ENCODE measurements at regions not wholly inside any gene's neighbourhood (a gene's known extent, or its start where the extent isn't known, plus 50 kb on each side); places are given as distances from the start of the nearest gene placed in this dataset.

DNA sequence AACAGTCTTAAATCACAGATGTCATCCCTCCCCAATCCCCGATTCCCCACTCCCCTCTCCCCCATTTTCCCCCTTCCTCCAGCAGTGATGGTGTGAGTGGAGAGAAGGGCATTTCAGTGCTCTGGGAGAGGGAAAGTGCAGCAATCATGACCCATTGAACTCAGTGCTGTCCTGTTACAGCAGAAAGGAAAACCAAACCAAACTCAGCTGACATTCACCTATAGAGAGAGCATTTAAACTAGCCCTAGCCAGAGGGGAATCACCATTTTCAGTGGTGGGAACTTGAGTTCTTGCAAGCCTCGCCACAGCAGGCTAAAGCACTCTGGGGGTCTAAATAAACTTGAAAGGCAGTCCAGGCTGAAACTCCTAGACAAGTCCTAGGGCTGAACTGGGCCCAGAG lies 129.9 kb upstream of the COL21A1 start:
- Mint-ChIP-seq H3K4me3 (no peak overlapping the region), H3K27me3 (no peaks in the 10 kb centered on the region), H3K4me1 (ENCODE audit: low read depth) (no peaks in the 10 kb centered on the region), H3K27ac (no peak overlapping the region), H3K36me3 (ENCODE audit: low read depth) (no peaks in the 10 kb centered on the region), H3K9me3 (no peaks in the 10 kb centered on the region)
- ChIA-PET CTCF (no interaction called here), POLR2A (no interaction called here)
- DNase-seq (no peak), ATAC-seq (no peak)
- no peak for TF ChIP-seq CTCF (IDR thresholded peaks at IDR 0.05)
- intact Hi-C loops (cut with micrococcal nuclease), result no loop called here

DNA sequence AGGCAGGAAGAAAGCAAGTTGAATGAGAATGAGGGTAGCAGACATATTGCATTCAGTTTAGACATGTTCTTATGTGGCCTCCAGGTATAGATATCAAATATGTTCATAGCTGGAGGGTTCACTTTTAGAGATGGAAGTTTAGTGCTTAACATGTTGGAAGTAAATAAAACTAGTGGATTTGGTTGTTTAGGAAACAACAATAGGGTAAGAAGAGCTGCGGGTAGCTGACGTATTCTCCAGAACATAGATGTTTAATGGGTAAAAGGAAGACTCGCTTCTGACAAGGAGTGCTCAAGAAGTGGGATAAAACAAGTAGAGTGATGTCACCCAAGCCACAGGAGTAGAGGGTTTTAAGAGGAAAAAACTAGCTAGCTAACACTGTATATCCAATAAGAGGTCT lies 128.4 kb upstream of the COL21A1 start:
- intact Hi-C loops (cut with micrococcal nuclease), result no loop called here
- Mint-ChIP-seq H3K27me3 (no peaks in the 10 kb centered on the region), H3K9me3 (no peaks in the 10 kb centered on the region), H3K36me3 (ENCODE audit: low read depth) (no peaks in the 10 kb centered on the region), H3K4me3 (no peak overlapping the region), H3K4me1 (ENCODE audit: low read depth) (peaks cover 4% of the 10 kb centered on the region), H3K27ac (no peak overlapping the region)
- CTCF ChIA-PET, result interaction anchor here (1.1 kb wide), 1 partner anchor 220 kb away, joined by 3 read pairs; no protein-coding TSS in a partner anchor
- TF ChIP-seq CTCF (IDR thresholded peaks at IDR 0.05), result no peak
- ATAC-seq (no peak), DNase-seq (no peak)
- POLR2A ChIA-PET, result no interaction called here

- ChIA-PET CTCF (interaction anchor here (1.1 kb wide), 1 partner anchor 220 kb away, joined by 3 read pairs; no protein-coding TSS in a partner anchor), POLR2A (no interaction called here)
- ATAC-seq (no peak), DNase-seq (no peak)
- no peak overlapping the region for H3K27ac Mint-ChIP-seq
- TF ChIP-seq CTCF (IDR thresholded peaks at IDR 0.05), result no peak
- H3K9me3 Mint-ChIP-seq, result no peaks in the 10 kb centered on the region
- intact Hi-C loops (cut with micrococcal nuclease), result no loop called here
- no peak overlapping the region for H3K4me3 Mint-ChIP-seq
- no peaks in the 10 kb centered on the region for H3K27me3 Mint-ChIP-seq
- H3K36me3 Mint-ChIP-seq (ENCODE audit: low read depth), result no peaks in the 10 kb centered on the region
- H3K4me1 Mint-ChIP-seq (ENCODE audit: low read depth), result peaks cover 7% of the 10 kb centered on the region
These were observed 127.5 kb upstream of the COL21A1 start for GRCh38 chr6:56374841-56375369.

DNA sequence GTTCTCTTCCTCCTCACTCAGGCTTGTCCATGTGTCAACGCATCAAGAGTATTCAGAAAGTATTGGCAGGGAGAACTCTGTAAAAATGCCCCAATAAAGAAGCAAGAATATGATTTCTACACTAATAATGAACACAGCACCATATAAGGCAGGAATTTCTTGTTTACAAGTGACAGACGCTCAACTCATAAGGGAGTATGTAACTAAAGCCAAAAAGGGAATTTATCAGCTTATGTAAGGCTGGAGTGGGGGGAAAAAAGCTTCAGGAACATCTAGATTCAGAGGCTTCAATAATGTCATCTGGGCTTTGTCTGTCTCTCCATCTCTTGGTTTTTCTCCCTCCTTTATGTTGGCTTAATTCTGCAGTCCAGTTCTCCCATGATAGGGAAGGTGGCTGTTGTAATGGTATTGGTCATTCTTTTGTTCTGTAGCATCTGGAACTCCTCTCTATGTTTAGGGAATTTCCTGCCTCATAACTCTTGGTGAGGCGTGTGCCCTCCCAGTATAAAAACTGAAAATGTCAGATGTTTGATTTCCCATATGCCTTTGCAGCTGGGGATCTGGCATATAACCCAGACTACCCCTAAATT lies 125.1 kb upstream of the COL21A1 start:
- H3K27ac Mint-ChIP-seq, result no peak overlapping the region
- CTCF ChIA-PET, result interaction anchor here (0.7 to 2.3 kb wide), 2 partner anchors 223 kb away, joined by 3 to 6 read pairs; no protein-coding TSS in a partner anchor

More for the DNA sequence above, 125.1 kb upstream of the COL21A1 start:
- ATAC-seq (no peak), DNase-seq (no peak)
- intact Hi-C loops (cut with micrococcal nuclease), result no loop called here
- Mint-ChIP-seq H3K36me3 (ENCODE audit: low read depth) (no peaks in the 10 kb centered on the region), H3K4me1 (ENCODE audit: low read depth) (peaks cover 7% of the 10 kb centered on the region), H3K27me3 (no peaks in the 10 kb centered on the region), H3K4me3 (no peak overlapping the region), H3K9me3 (no peaks in the 10 kb centered on the region)
- POLR2A ChIA-PET, result no interaction called here
- no peak for TF ChIP-seq CTCF (IDR thresholded peaks at IDR 0.05)

All from activated CD8-positive, alpha-beta T cell treated with anti-CD3 and anti-CD28 coated beads for 36 hours (primary cell).